Retina (tissue), 1 donor: ENCODE measurements at regions not wholly inside any gene's neighbourhood (a gene's known extent, or its start where the extent isn't known, plus 50 kb on each side); places are given as distances from the start of the nearest gene placed in this dataset.
"Not testable (repeated sequence)": the region's sequence is repeated elsewhere in the genome, so short reads cannot be mapped to it uniquely, and the experiment has no call there.

Source experiments
- DNase-seq: peaks from one replicate; pipeline ENCODE4 v3.0.0-alpha.2; 2016

DNA sequence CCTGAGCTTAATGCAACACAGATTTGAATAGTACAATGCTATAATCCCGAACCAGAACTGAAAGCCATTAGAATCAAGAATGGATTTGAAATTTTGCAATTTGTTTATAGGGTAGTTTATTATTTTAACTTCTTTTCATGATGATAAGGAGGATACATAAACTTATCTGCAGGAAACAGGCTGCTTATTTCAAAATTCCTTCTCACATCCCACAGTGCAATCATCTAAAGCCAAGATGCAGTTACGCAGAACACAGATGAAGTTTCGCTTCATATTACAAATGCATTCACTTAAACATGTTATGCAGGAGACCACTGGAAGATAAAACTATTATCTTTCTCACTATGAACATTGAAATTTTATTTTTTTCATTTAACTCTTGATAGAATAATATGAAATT is 1019.6 kb downstream of the PLA2G4A start:
- no peak for DNase-seq

DNA sequence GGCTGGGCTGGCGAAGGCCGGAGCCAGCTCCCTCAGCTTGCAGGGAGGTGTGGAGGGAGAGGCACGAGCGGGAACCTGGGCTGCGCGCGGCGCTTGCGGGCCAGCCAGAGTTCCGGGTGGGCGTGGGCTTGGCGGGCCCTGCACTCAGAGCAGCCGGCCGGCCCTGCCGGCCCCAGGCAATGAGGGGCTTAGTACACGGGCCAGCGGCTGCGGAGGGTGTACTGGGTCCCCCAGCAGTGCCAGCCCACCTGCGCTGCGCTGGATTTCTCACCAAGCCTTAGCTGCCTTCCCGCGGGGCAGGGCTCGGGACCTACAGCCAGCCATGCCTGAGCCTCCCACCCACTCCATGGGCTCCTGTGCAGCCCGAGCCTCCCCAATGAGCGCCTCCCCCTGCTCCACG is 1021.4 kb downstream of the PLA2G4A start:
- DNase-seq: not testable (repeated sequence)

- no peak for DNase-seq
These were observed 1024.8 kb downstream of the PLA2G4A start for GRCh38 chr1:187853505-187853904.

DNA sequence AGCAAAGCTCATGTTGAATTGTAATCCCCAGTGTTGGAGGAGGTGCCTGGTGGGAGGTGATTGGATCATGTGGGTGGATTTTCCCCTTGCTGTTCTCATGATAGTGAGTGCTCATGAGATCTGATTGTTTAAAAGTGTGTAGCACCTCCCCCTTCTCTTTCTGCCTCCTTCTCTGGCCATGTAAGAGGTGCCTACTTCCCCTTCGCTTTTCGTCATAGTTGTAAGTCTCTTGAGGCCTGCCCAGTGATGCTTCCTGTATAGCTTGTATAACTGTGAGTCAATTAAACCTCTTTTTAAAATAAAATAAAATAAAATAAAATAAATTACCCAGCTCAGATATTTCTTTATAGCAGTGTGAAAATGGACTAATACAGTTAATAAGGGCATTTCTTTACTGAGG is 1025.7 kb downstream of the PLA2G4A start:
- no peak for DNase-seq

DNA sequence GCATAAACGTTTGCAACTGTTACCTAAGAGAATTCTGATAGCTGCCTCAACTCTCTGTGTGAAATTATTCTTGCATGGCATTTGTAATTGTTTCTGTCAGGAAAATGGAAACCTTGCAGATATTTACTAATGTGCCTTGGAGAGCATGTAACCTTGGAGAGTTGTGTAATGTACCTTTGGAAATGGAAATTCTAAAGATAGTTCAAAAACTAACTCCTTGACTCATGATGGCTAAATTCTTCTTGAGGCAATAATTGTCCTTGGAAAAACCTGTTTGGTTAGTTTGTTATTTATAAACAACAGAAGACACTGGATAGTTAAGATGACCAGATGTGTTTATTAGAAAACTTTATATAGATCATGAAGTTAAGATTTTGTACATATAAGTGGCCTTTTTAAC is 1033.8 kb downstream of the PLA2G4A start:
- no peak for DNase-seq

DNA sequence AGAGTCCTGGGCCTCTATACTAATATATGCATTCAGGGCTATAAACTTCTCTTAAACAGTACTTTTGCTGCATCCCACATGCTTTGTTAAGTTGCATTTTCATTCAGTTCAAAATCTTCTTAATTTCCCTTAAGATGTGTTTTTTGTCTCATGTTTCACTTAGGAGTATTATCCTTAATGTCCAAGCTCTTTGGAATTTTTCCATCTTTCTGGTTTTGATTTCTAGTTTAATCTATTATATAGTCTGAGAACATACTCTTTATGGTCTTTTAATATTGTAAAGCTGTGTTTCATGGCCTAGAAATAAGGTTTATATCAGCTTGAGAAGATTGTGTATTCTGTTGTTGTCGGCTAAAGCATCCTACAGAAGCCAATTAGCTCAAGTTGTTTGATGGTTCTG is 1041.8 kb downstream of the PLA2G4A start:
- DNase-seq: no peak

- DNase-seq: no peak
These were observed 1042.6 kb downstream of the PLA2G4A start for GRCh38 chr1:187871177-187871845.

DNA sequence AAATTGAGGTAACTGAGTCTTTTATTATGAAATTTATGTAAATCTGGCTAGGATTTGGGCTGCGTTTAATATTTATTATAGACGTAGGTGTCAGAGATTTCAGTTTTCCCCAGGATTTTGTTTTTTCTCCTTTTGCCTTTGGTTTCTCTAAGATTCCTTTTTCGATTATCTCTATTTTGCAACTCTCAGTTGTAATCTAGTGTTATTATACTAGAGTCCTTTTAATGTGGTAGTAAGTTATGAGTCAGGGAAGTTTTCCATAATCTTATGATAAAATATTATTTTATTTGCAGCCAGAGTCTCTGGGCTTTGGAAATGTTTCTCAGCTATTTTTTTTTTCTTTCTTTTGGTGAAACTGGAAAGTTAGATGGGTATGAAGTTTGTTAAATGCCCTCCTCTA is 1043.8 kb downstream of the PLA2G4A start:
- no peak for DNase-seq

GRCh38 chr1:187873126-187873525 is 1044.4 kb downstream of the PLA2G4A start:
- DNase-seq: peak; percentile 48

DNA sequence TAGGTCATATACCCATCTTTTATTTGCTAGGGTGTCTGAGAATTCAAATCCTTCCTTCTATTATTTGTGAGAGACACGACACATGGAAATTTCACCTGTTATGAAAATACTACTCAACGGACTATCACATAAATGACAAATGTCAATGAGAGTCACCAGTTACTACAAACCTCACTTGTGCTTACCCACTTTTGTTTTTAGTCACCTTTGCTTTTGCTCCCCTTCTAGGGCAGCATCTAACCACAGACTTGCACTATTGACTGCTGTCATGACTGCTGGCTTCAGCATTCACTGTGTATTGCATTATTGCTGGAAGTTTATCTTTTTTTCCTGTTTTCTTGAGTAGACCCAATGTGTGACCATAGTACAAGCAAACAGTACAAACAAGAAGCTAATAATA is 1048.0 kb downstream of the PLA2G4A start:
- DNase-seq: no peak

GRCh38 chr1:187877220-187877619 is 1048.5 kb downstream of the PLA2G4A start:
- peak; percentile 23 for DNase-seq

- no peak for DNase-seq
These were observed 1050.1 kb downstream of the PLA2G4A start for GRCh38 chr1:187878883-187879282.

DNA sequence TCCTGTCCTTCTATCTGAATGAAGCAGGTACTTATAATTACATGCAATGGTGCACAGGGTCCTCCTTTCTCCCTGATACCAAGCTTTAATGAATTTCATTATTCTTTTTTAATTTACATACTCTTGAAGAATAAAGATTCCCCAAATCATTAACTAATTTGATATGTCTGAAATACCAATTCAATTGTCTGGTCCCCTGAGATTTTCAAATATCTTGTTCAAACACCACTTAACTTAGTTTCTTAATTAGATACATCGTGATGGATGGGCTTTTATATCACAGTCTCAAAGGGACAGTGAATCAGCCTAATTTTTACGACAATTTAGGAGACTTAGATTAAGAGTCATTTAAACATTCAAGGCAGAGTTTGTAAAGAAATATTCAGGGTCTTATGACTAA is 1054.6 kb downstream of the PLA2G4A start:
- no peak for DNase-seq

DNA sequence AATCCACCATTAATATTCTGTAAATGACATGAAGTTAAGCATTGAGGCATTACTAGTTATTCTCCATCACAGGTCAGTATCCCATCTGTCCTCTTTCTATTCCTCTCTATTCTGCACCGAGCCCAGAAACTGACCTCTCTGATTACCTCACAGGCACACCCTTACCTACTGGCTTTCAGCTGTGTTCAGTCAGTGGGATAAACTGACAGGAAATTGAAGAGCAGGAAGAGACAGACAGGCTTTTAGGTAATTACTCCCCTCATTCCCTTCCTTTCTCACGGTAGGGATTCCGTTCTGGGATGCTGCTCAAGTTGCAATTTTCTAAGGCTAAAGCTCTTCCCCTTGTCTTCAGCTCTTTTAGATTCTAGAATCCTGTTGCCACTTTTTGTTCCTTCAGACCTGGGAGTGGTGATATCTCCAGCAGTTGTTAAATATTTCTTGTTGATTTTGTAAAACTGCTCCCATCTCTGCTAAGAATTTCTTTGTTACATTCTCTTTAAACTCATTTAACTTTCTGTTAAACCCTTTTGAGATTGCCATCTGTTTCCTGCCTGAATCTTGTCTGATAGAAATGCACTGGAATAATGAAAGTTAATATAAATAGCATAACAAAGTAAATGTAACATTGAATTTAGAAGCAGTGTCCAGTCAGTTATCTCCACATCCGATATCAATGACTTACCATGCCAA is 1063.4 kb downstream of the PLA2G4A start:
- DNase-seq: no peak

GRCh38 chr1:187892683-187893039 is 1063.9 kb downstream of the PLA2G4A start:
- DNase-seq: no peak

DNA sequence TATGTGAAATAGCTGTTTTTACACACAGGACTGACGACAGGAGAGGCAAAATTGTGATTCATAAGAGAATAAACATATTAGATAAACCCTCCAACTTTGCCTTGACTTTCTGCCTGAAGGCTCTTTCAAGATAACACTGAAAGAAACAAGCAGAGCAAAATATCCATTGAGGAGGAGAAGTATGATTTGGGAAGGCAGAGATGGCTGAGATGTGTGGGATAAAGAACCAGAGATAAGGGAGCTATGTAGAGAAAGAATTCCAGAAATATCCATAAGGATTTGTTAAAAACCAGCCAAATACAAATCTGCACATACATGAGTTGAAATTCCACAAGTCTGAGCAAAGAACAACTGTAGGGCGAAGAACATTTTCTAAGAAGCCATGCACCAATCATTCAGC is 1064.7 kb downstream of the PLA2G4A start:
- no peak for DNase-seq

DNA sequence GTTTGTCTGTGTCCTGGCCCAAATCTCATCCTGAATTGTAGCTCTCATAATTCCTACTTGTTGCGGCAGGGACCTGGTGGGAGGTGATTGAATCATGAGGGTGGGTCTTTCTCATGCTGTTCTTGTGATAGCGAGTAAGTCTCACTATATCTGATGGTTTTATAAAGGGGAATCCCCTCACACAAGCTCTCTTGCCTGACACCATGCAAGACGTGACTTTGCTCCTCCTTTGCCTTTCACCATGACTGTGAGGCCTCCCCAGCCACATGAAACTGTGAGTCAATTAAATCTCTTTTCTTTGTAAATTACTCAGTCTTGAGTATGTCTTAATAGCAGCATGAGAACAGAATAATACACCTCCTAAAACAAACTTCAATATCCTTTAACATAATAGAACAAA is 1065.6 kb downstream of the PLA2G4A start:
- no peak for DNase-seq

- no peak for DNase-seq
These were observed 1074.5 kb downstream of the PLA2G4A start for GRCh38 chr1:187903223-187903622.

DNA sequence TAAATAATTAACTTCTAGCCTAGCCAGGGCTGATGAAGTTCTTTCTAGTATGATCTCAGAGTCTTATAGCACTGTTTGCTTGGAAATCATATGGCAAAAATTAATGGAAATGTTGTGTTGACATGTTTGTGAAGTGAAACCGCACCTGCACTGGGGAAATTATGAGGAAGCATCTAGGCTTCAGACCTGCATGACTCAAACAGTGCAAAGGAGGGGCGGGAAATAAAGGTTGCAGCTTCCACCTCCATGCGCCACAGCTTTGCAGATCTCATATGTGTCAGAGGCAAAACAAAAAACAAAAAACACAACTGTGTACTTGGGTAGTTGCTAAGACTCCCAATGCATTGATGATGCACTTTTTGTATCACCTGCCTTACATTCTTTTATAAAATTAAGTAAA is 1080.6 kb downstream of the PLA2G4A start:
- DNase-seq: no peak

DNA sequence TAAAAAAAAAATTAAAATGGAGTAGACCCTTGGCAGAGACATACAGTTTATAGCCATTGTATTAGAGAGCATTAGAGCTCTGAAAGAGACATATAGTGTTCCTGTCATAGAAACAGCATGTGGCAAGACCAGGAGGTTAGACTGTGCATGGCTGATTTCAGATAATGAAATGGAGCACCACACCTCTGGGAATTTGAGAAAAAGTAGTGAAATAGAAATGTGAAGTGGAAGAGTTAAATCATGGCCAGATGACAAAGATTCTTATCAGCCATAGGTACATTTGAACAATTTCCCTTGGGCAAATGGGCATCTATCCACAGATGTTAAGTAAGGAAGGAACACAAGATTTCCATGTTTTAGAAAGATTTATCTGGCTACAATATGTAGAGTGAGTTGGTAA is 1083.1 kb downstream of the PLA2G4A start:
- no peak for DNase-seq

DNA sequence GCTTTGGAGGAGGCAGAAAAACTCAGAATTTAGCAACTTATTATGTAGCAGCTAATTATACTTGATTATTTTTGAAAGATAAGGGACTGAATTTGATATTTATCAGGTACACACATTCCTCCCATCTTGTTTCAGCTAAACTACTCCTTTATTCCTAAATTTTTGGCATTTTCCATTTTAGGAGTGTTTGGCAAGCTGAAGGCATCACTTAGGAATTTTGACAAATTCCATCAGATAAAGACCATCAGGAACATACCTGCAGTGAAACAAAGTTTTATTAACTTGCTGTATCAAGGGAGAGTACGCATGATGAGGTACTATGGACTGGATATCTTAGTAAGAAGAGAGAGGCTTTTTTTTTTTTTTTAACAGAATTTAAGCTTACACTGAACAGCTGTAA is 1092.2 kb downstream of the PLA2G4A start:
- DNase-seq: no peak

- DNase-seq: no peak
These were observed 1092.7 kb downstream of the PLA2G4A start for GRCh38 chr1:187921426-187921825.

- no peak for DNase-seq
These were observed 1093.5 kb downstream of the PLA2G4A start for GRCh38 chr1:187922255-187922654.

DNA sequence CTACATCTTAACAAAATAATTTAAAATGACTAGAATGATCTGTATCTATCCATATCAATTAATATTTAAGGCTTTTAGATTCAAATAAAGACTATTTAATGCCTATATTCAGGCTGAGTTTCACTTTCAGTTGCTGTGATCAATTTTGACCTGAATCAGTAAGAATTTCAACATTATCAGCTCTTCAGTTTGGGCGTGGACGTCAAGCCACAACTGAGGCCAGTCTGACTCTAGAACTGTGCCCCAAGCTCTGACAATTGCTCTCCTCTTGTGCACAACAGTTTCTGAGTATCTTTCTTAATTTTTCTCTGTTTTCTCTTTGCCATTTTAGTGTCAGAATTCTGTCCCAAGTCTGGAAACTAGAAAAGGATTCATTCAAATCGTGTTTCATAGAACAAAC is 1095.5 kb downstream of the PLA2G4A start:
- no peak for DNase-seq

GRCh38 chr1:187928288-187928687 is 1099.5 kb downstream of the PLA2G4A start:
- DNase-seq: peak; percentile 41
